ENCODE measurements at regions not wholly inside any gene's neighbourhood (a gene's known extent, or its start where the extent isn't known, plus 50 kb on each side); places are given as distances from the start of the nearest gene placed in this dataset.

- intact Hi-C loops (cut with DNase I): no loop called here
- Histone ChIP-seq H3K9me3 (peaks cover 0 to 22% (median 3%) of the 10 kb centered on the region in 11 donors), H3K36me3 (no peaks in the 10 kb centered on the region), H3K4me3 (no peak overlapping the region), H3K27me3 (no peaks in the 10 kb centered on the region), H3K4me1 (no peaks in the 10 kb centered on the region), H3K27ac (no peak overlapping the region)
- 94 to 95% methylated on average over 4 of the region's 4 CpGs for WGBS, 2 donors
- no peak for DNase-seq
- ATAC-seq: no peak
- TF ChIP-seq CTCF (IDR thresholded peaks at IDR 0.05): no peak
These were observed 230.1 kb downstream of the GPD2 start for GRCh38 chr2:156666130-156666785.

GRCh38 chr2:156670104-156670503 lies 233.9 kb downstream of the GPD2 start:
- DNase-seq: no peak
- Histone ChIP-seq H3K4me1 (no peaks in the 10 kb centered on the region), H3K36me3 (no peaks in the 10 kb centered on the region), H3K27ac (no peak overlapping the region), H3K9me3 (peaks cover 0 to 22% (median 3%) of the 10 kb centered on the region in 11 donors), H3K27me3 (no peaks in the 10 kb centered on the region), H3K4me3 (no peak overlapping the region)
- intact Hi-C loops (cut with DNase I): no loop called here
- WGBS, 2 donors: 94 to 96% methylated on average over 2 of the region's 2 CpGs
- no peak for TF ChIP-seq CTCF (IDR thresholded peaks at IDR 0.05)
- no peak for ATAC-seq

GRCh38 chr2:156671706-156672361 lies 235.7 kb downstream of the GPD2 start:
- Histone ChIP-seq H3K27me3 (no peaks in the 10 kb centered on the region), H3K27ac (no peak overlapping the region), H3K9me3 (peaks cover 0 to 14% (median 0%) of the 10 kb centered on the region in 11 donors), H3K4me1 (no peaks in the 10 kb centered on the region), H3K36me3 (no peaks in the 10 kb centered on the region), H3K4me3 (no peak overlapping the region)
- no peak for TF ChIP-seq CTCF (IDR thresholded peaks at IDR 0.05)
- WGBS, 2 donors: 57 to 65% methylated on average over 6 of the region's 6 CpGs
- ATAC-seq: no peak
- no peak for DNase-seq
- intact Hi-C loops (cut with DNase I): no loop called here

GRCh38 chr2:156672556-156673332 lies 236.6 kb downstream of the GPD2 start:
- no peak for TF ChIP-seq CTCF (IDR thresholded peaks at IDR 0.05)
- intact Hi-C loops (cut with DNase I): no loop called here
- Histone ChIP-seq H3K4me1 (no peaks in the 10 kb centered on the region), H3K4me3 (no peak overlapping the region), H3K27me3 (no peaks in the 10 kb centered on the region), H3K36me3 (no peaks in the 10 kb centered on the region), H3K27ac (no peak overlapping the region), H3K9me3 (peaks cover 0 to 11% (median 0%) of the 10 kb centered on the region in 11 donors)
- ATAC-seq (no peak), DNase-seq (no peak)
- 79 to 87% methylated on average over 7 of the region's 7 CpGs for WGBS, 2 donors
